NB4 (cell line): ENCODE measurements at regions not wholly inside any gene's neighbourhood (a gene's known extent, or its start where the extent isn't known, plus 50 kb on each side); places are given as distances from the start of the nearest gene placed in this dataset.

Experiments used
- DNase-seq: peaks from one replicate; pipeline ENCODE4 v3.0.0; 2010; ENCODE audit warnings: low read depth
- H3K4me3 ChIP-seq: one replicate; pipeline ENCODE4 v1.5.1; 2011; ENCODE audit warnings: mild to moderate bottlenecking, low read depth, low read length, moderate library complexity
- MYC ChIP-seq: IDR thresholded peaks from 2 replicates; pipeline ENCODE4 v1.6.1; 2011; ENCODE audit warnings: low read depth, low read length
- POLR2A ChIP-seq: IDR thresholded peaks from 2 replicates; pipeline ENCODE4 v1.6.1; 2011; ENCODE audit warnings: mild to moderate bottlenecking; ENCODE audit not compliant: insufficient read length; ENCODE audit errors: extremely low read depth
- TF ChIP-seq, protein P1 (sequence below): IDR thresholded peaks from one replicate; pipeline ENCODE4 v1.5.1; 2012; ENCODE audit warnings: low read depth, low read length
- TF ChIP-seq, protein P2 (sequence below): IDR thresholded peaks from 2 replicates; pipeline ENCODE4 v1.6.1; 2011; ENCODE audit warnings: low read depth, low read length

DNA sequence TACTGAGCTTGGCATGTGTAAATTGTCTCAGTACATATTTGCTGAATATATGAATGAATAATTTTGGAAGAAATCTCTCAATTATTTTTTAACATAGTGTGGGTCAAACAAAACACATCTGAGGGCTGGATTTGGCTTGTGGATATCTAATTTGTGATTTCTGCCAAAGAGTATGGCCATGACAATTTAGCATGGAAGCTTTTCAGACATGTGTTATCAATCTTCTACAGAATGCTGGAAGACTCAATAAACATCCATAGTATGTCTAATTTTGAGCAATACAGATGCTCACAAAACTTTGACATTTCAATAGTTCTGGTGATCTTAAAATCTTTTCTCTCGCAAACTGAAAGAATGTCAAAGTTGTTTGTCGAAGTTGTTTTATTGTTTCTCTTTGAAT, 214.1 kb upstream of the ANKH start:
- no peak overlapping the region for H3K4me3 ChIP-seq
- no peak for DNase-seq
- TF ChIP-seq, protein P1, sequence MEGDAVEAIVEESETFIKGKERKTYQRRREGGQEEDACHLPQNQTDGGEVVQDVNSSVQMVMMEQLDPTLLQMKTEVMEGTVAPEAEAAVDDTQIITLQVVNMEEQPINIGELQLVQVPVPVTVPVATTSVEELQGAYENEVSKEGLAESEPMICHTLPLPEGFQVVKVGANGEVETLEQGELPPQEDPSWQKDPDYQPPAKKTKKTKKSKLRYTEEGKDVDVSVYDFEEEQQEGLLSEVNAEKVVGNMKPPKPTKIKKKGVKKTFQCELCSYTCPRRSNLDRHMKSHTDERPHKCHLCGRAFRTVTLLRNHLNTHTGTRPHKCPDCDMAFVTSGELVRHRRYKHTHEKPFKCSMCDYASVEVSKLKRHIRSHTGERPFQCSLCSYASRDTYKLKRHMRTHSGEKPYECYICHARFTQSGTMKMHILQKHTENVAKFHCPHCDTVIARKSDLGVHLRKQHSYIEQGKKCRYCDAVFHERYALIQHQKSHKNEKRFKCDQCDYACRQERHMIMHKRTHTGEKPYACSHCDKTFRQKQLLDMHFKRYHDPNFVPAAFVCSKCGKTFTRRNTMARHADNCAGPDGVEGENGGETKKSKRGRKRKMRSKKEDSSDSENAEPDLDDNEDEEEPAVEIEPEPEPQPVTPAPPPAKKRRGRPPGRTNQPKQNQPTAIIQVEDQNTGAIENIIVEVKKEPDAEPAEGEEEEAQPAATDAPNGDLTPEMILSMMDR = no peak
- TF ChIP-seq POLR2A (no peak), MYC (no peak)
- TF ChIP-seq, protein P2, sequence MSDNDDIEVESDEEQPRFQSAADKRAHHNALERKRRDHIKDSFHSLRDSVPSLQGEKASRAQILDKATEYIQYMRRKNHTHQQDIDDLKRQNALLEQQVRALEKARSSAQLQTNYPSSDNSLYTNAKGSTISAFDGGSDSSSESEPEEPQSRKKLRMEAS = no peak

DNA sequence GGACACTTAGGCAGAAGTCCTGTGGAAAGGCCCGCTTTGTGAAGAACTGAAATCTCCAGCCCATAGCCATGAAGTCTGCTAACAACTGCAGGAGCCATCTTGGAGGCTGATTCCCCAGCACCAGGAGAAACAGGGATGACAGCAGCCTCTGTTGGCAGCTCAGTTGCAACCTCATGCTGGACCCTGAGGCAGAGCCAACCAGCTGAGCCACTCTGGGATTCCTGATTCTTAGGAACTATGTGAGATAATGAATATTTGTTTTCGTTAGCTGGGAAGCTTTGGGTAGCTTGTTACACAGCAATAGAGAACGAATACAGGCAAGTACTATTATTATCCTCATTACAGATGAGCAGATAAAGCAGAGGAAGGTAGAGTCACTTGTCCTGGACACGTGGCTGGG, 210.5 kb upstream of the ANKH start:
- H3K4me3 ChIP-seq = no peak overlapping the region
- TF ChIP-seq POLR2A (no peak), MYC (no peak)
- TF ChIP-seq, protein P1 = no peak
- TF ChIP-seq, protein P2 = no peak
- DNase-seq = no peak

DNA sequence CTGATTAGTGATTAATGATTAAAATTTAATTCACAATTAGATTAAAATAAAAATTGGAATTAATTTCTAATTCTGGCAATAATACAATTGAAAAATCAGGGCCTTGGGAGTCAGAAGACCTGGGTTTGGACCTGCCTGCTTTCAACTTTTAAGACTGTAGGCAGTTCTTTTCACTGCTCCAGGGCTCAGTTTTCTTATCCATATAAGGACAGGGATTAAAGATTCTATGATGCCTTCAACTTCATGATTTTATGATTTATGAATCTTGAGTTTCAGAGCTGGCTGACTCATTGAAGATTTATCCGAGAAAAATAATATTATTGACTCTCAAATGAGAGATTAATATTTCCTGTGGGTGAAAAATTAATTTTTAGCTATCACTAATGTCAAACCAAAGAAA, 208.6 kb upstream of the ANKH start:
- no peak for TF ChIP-seq MYC
- no peak for TF ChIP-seq POLR2A
- TF ChIP-seq, protein P2 = no peak
- TF ChIP-seq, protein P1 = no peak
- DNase-seq = no peak
- H3K4me3 ChIP-seq = no peak overlapping the region

DNA sequence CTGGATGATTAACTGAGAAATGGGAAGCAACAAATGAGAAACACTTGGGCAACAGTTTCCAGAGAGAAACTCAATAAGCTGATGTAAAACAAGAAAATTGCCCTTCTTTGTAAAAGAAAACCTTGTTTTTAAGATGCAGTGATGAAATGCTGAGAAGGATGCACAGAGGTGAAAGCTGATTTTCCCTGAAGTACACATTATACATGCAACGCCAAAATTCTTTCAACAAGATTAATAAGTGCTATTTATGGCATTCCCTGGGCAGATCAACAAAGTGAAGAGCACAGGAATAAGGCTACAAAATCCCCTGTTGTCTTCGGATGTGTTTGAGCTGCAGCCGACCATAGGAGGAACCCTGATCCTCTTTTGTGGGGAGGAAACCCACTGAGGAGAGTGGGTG, 208.0 kb upstream of the ANKH start:
- DNase-seq = no peak
- TF ChIP-seq, protein P1 = no peak
- TF ChIP-seq POLR2A (no peak), MYC (no peak)
- TF ChIP-seq, protein P2 = no peak

DNA sequence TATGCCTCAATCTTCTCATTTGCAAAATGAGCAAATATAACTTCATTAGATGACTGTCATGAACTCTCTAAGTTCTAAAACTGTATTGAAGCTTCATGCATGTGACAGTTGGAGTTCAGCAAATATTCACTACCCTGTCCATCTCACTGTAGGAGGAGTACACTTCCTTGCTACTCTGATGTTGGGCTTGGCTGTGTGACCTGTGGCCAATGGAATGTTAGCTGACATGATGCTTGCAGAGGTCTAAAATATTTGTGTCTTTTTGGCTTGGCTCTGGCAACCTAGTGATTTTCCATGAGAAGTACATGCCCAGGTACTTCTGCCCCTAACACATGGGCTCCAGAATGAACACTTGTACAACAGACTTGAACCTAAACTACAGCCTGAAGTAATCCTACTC, 203.1 kb upstream of the ANKH start:
- TF ChIP-seq, protein P2 = no peak
- TF ChIP-seq POLR2A (no peak), MYC (no peak)
- TF ChIP-seq, protein P1 = no peak
- no peak for DNase-seq
- no peak overlapping the region for H3K4me3 ChIP-seq

More for the DNA sequence above, 208.0 kb upstream of the ANKH start:
- no peak overlapping the region for H3K4me3 ChIP-seq

DNA sequence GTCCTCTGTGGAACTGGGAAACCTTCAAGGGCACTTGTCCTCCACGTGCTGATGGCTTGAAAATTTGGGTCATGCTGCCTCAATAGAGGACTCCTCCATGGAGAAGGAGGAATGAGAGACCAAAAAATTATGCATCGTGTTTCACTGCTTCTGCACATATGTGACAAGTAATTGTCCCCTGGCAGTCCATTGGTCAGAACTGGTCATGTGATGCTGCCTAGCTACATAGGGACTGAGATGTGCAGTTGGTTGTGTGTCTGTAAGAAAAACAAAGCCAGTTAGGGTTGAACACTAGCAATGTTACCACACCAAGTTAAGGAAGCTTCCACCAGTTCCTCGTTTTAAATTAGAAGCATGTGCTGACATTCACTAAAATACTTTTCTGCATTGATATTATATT, 201.9 kb upstream of the ANKH start:
- no peak for DNase-seq
- TF ChIP-seq POLR2A (no peak), MYC (no peak)
- TF ChIP-seq, protein P1 = no peak
- TF ChIP-seq, protein P2 = no peak
- no peak overlapping the region for H3K4me3 ChIP-seq
